GM12875 (cell line): ENCODE measurements at regions not wholly inside any gene's neighbourhood (a gene's known extent, or its start where the extent isn't known, plus 50 kb on each side); places are given as distances from the start of the nearest gene placed in this dataset.

Source experiments
- H3K4me3 ChIP-seq: one replicate; pipeline ENCODE4 v1.5.1; 2011; ENCODE audit warnings: low read depth, low read length, control low read depth
- CTCF ChIP-seq: IDR thresholded peaks from 2 replicates; pipeline ENCODE4 v1.5.1; 2011; ENCODE audit warnings: low read depth, mild to moderate bottlenecking, control low read depth, inconsistent platforms, low read length, moderate library complexity, borderline replicate concordance; ENCODE audit not compliant: insufficient read depth

- no peak for TF ChIP-seq CTCF
These were observed 268.9 kb downstream of the ZNF608 start for GRCh38 chr5:124477577-124477976.

GRCh38 chr5:124477062-124477461 is 269.4 kb downstream of the ZNF608 start:
- TF ChIP-seq CTCF = no peak
- no peak overlapping the region for H3K4me3 ChIP-seq

More at GRCh38 chr5:124477577-124477976, 268.9 kb downstream of the ZNF608 start:
- no peak overlapping the region for H3K4me3 ChIP-seq

GRCh38 chr5:124474528-124475215 is 271.8 kb downstream of the ZNF608 start:
- no peak for TF ChIP-seq CTCF
- no peak overlapping the region for H3K4me3 ChIP-seq

- no peak overlapping the region for H3K4me3 ChIP-seq
- no peak for TF ChIP-seq CTCF
These were observed 277.6 kb downstream of the ZNF608 start for GRCh38 chr5:124468671-124469411.

- no peak overlapping the region for H3K4me3 ChIP-seq
- no peak for TF ChIP-seq CTCF
These were observed 278.7 kb downstream of the ZNF608 start for GRCh38 chr5:124467745-124468144.

GRCh38 chr5:124466011-124466410 is 280.4 kb downstream of the ZNF608 start:
- H3K4me3 ChIP-seq = no peak overlapping the region
- no peak for TF ChIP-seq CTCF

- no peak overlapping the region for H3K4me3 ChIP-seq
- TF ChIP-seq CTCF = no peak
These were observed 282.6 kb downstream of the ZNF608 start for GRCh38 chr5:124463851-124464250.
